Neural progenitor cell (in vitro differentiated cells): ENCODE measurements at regions not wholly inside any gene's neighbourhood (a gene's known extent, or its start where the extent isn't known, plus 50 kb on each side); places are given as distances from the start of the nearest gene placed in this dataset.

ENCODE experiments used
- CTCF ChIP-seq: fragments of 200-600 bp; sonication (generic); IDR thresholded peaks from 2 replicates; pipeline ENCODE4 v1.5.1; 2017; ENCODE audit warnings: antibody characterized with exemption, mild to moderate bottlenecking
- EZH2phosphoT487 ChIP-seq: fragments of 200-600 bp; sonication (generic); IDR thresholded peaks from 2 replicates; pipeline ENCODE4 v1.6.1; 2017; ENCODE audit warnings: antibody characterized with exemption

- TF ChIP-seq EZH2phosphoT487 (no peak), CTCF (no peak)
Observed at GRCh38 chr4:3865986-3866812, 100.0 kb downstream of the ADRA2C start.
